HCT116 (cell line): ENCODE measurements at regions not wholly inside any gene's neighbourhood (a gene's known extent, or its start where the extent isn't known, plus 50 kb on each side); places are given as distances from the start of the nearest gene placed in this dataset.

ENCODE experiments used
- ATAC-seq: fragments of 200-7000 bp; cut with Tn5 transposase; 2 replicates; pipeline ENCODE4 v1.9.1; 2020; ENCODE audit warnings: mild to moderate bottlenecking, moderate library complexity
- BruUV-seq: library from RNA; stranded (reverse); fragments of 400-500 nt; replicated peaks from 2 replicates; lab custom pipeline; 2021; lab: Mats Ljungman, UMichigan
- CTCF ChIA-PET: fragments of 300-600 bp; sonication (Branson Sonifier 250); formaldehyde crosslinking; loops from one replicate; lab custom pipeline; 2021; ENCODE audit warnings: antibody characterized with exemption; lab: Charles Lee
- POLR2A ChIA-PET: fragments of 300-600, 350-600 bp; sonication (Branson Sonifier 250); formaldehyde crosslinking; loops from one replicate; lab custom pipeline; 2021; ENCODE audit warnings: antibody characterized with exemption; lab: Charles Lee
- RAD21 ChIA-PET, 2 experiments: fragments of 300-600 bp; sonication (Branson Sonifier 250); formaldehyde crosslinking; loops; one replicate each; lab custom pipeline; 2023; ENCODE audit warnings: low total read pairs in 2 of 2; ENCODE audit not compliant: uncharacterized antibody in 2 of 2, unreplicated experiment in 2 of 2, low non-redundant PET in 1 of 2; lab: Charles Lee
- DNase-seq: peaks from one replicate; pipeline ENCODE4 v3.0.0-alpha.2; 2010; ENCODE audit warnings: low read depth, low spot score
- H2AFZ ChIP-seq: fragments of 200-600 bp; shearing (Covaris generic), sonication (generic); 2 replicates; pipeline ENCODE4 v1.6.1; 2017; ENCODE audit warnings: low read depth, mixed run types, mixed read lengths, antibody characterized with exemption, low read length; ENCODE audit not compliant: poor library complexity, severe bottlenecking
- H3K27ac ChIP-seq: 2 replicates; pipeline ENCODE4 v1.5.1; 2012; ENCODE audit warnings: low read depth, low read length
- H3K27me3 ChIP-seq: fragments of 200-600 bp; sonication (generic); 2 replicates; pipeline ENCODE4 v1.6.1; 2016; ENCODE audit warnings: mixed run types, low read length, mixed read lengths; ENCODE audit not compliant: insufficient read depth
- H3K36me3 ChIP-seq, 2 experiments: fragments of 200-500 bp in 1 of 2; fragments of 200-600 bp in 1 of 2; sonication (Bioruptor generic) in 1 of 2; sonication (generic) in 1 of 2; 2 replicates each; pipeline versions ENCODE4 v1.5.1 to v1.6.1; 2014 to 2016; ENCODE audit warnings: low read length in 2 of 2, inconsistent platforms in 1 of 2, mixed read lengths in 1 of 2, mixed run types in 1 of 2; ENCODE audit not compliant: insufficient read depth in 2 of 2, control insufficient read depth in 1 of 2
- H3K4me1 ChIP-seq, 2 experiments: fragments of 200-600 bp in 1 of 2; sonication (generic) in 1 of 2; 2 replicates each; pipeline versions ENCODE4 v1.5.1 to v1.6.1; 2012 to 2017; ENCODE audit warnings: low read length in 2 of 2, inconsistent platforms in 1 of 2, mild to moderate bottlenecking in 1 of 2, mixed read lengths in 1 of 2, mixed run types in 1 of 2, moderate library complexity in 1 of 2; ENCODE audit not compliant: insufficient read depth in 2 of 2, control insufficient read depth in 1 of 2
- H3K4me2 ChIP-seq: fragments of 200-600 bp; sonication (generic); 2 replicates; pipeline ENCODE4 v1.6.1; 2017; ENCODE audit warnings: mixed run types, low read length, mixed read lengths
- H3K4me3 ChIP-seq, 2 experiments: fragments of 200-600 bp in 1 of 2; sonication (generic) in 1 of 2; replicated peaks in 1 of 2; 2 replicates each; pipeline ENCODE4 v1.5.1; 2011 to 2016; ENCODE audit warnings: low read length in 2 of 2, control low read depth in 1 of 2, low read depth in 1 of 2, mild to moderate bottlenecking in 1 of 2, mixed read lengths in 1 of 2, mixed run types in 1 of 2
- H3K79me2 ChIP-seq: fragments of 200-600 bp; sonication (generic); 2 replicates; pipeline ENCODE4 v1.6.1; 2017; ENCODE audit warnings: mild to moderate bottlenecking, mixed run types, low read length, moderate library complexity, mixed read lengths; ENCODE audit not compliant: insufficient read depth
- H3K9ac ChIP-seq: fragments of 200-600 bp; sonication (generic); 2 replicates; pipeline ENCODE4 v1.6.1; 2016; ENCODE audit warnings: low read length, mixed read lengths
- H3K9me2 ChIP-seq: fragments of 200-600 bp; sonication (generic), shearing (Covaris generic); 2 replicates; pipeline ENCODE4 v1.6.1; 2017; ENCODE audit warnings: mixed run types, mild to moderate bottlenecking, moderate library complexity; ENCODE audit not compliant: insufficient read depth
- H3K9me3 ChIP-seq, 2 experiments: fragments of 200-500 bp in 1 of 2; fragments of 200-600 bp in 1 of 2; sonication (Bioruptor generic) in 1 of 2; sonication (generic) in 1 of 2; 2 replicates each; pipeline ENCODE4 v1.6.1; 2014 to 2017; ENCODE audit warnings: low read length in 2 of 2, mixed read lengths in 2 of 2, inconsistent platforms in 1 of 2, low read depth in 1 of 2, mild to moderate bottlenecking in 1 of 2, mixed run types in 1 of 2, moderate library complexity in 1 of 2; ENCODE audit not compliant: control insufficient read depth in 1 of 2, insufficient read depth in 1 of 2
- H4K20me1 ChIP-seq: fragments of 200-600 bp; sonication (generic), shearing (Covaris generic); 2 replicates; pipeline ENCODE4 v1.6.1; 2017; ENCODE audit warnings: mixed run types, mild to moderate bottlenecking, moderate library complexity; ENCODE audit not compliant: insufficient read depth
- ATF3 ChIP-seq: IDR thresholded peaks from 2 replicates; pipeline ENCODE4 v1.6.1; 2012
- CEBPB ChIP-seq: IDR thresholded peaks from 2 replicates; pipeline ENCODE4 v1.6.1; 2012; ENCODE audit warnings: low read depth
- EGR1 ChIP-seq: IDR thresholded peaks from 2 replicates; pipeline ENCODE4 v1.6.1; 2012; ENCODE audit warnings: low read depth
- EZH2 ChIP-seq: fragments of 200-600 bp; sonication (generic); IDR thresholded peaks from 2 replicates; pipeline ENCODE4 v1.6.1; 2017; ENCODE audit warnings: antibody characterized with exemption, mixed run types
- EZH2phosphoT487 ChIP-seq: fragments of 200-600 bp; IDR thresholded peaks from 2 replicates; pipeline ENCODE4 v1.6.1; 2018; ENCODE audit warnings: antibody characterized with exemption, borderline replicate concordance
- FOSL1 ChIP-seq: IDR thresholded peaks from 2 replicates; pipeline ENCODE4 v1.6.1; 2012; ENCODE audit warnings: low read depth
- JUND ChIP-seq: IDR thresholded peaks from 2 replicates; pipeline ENCODE4 v1.6.1; 2012
- MAX ChIP-seq: IDR thresholded peaks from 2 replicates; pipeline ENCODE4 v1.6.1; 2012
- POLR2A ChIP-seq: IDR thresholded peaks from 2 replicates; pipeline ENCODE4 v1.7.0; 2011; ENCODE audit warnings: borderline replicate concordance; ENCODE audit not compliant: insufficient read depth, insufficient read length; ENCODE audit errors: extremely low read depth
- POLR2AphosphoS5 ChIP-seq: IDR thresholded peaks from 2 replicates; pipeline ENCODE4 v1.6.1; 2011; ENCODE audit warnings: mild to moderate bottlenecking, low read depth, low read length, moderate library complexity
- SIN3A ChIP-seq: IDR thresholded peaks from 2 replicates; pipeline ENCODE4 v1.6.1; 2012; ENCODE audit warnings: low read depth
- SRF ChIP-seq: IDR thresholded peaks from 2 replicates; pipeline ENCODE4 v1.6.1; 2012; ENCODE audit warnings: low read depth
- TCF7L2 ChIP-seq: IDR thresholded peaks from 2 replicates; pipeline ENCODE4 v1.7.0; 2011; ENCODE audit warnings: borderline replicate concordance, inconsistent platforms; ENCODE audit not compliant: insufficient read depth, insufficient read length; ENCODE audit errors: extremely low read depth
- YY1 ChIP-seq: IDR thresholded peaks from 2 replicates; pipeline ENCODE4 v1.6.1; 2011; ENCODE audit warnings: low read length, low read depth, moderate library complexity, mild to moderate bottlenecking; ENCODE audit not compliant: insufficient replicate concordance; ENCODE audit errors: extremely low read depth
- ZFX ChIP-seq: fragments of 450-650 bp; IDR thresholded peaks from 2 replicates; pipeline ENCODE4 v1.6.1; 2017
- intact Hi-C: fragments of 100-400 bp; cut with micrococcal nuclease; formaldehyde crosslinking; loops from 2 replicates; pipeline ENCODE4 v1.10.0; 2022

GRCh38 chr18:78891185-78891762 lies 88.3 kb upstream of the SALL3 start:
- RAD21 ChIA-PET: no interaction called here
- H3K27ac ChIP-seq: no peak overlapping the region
- no peaks in the 10 kb centered on the region for H4K20me1 ChIP-seq
- H3K27me3 ChIP-seq: 0 out of 2 replicates have a peak, but pooled peaks cover 3% of the 10 kb centered on the region
- H3K79me2 ChIP-seq: no peaks in the 10 kb centered on the region
- no peaks in the 10 kb centered on the region for H3K4me1 ChIP-seq
- no TSS peak for BruUV-seq
- no peak overlapping the region for H2AFZ ChIP-seq
- H3K4me2 ChIP-seq: no peak overlapping the region
- ATAC-seq (no peak), DNase-seq (no peak)
- TF ChIP-seq SIN3A (no peak), EGR1 (no peak), ATF3 (no peak), YY1 (no peak), TCF7L2 (no peak), EZH2phosphoT487 (no peak), POLR2A (no peak), MAX (no peak), FOSL1 (no peak)
- no peaks in the 10 kb centered on the region for H3K9me3 ChIP-seq
- intact Hi-C loops: no loop called here
- POLR2A ChIA-PET: no interaction called here
- CTCF ChIA-PET: no interaction called here
- no peaks in the 10 kb centered on the region for H3K9me2 ChIP-seq
- no peak overlapping the region for H3K9ac ChIP-seq
- H3K36me3 ChIP-seq: no peaks in the 10 kb centered on the region
- H3K4me3 ChIP-seq: no peak overlapping the region

GRCh38 chr18:78892177-78892576 lies 87.4 kb upstream of the SALL3 start:
- no peak overlapping the region for H3K27ac ChIP-seq
- ChIA-PET POLR2A (no interaction called here), RAD21 (no interaction called here), CTCF (no interaction called here)
- 0 out of 2 replicates have a peak, but pooled peaks cover 3% of the 10 kb centered on the region for H3K27me3 ChIP-seq
- TF ChIP-seq CEBPB (no peak), SRF (no peak), JUND (no peak), ATF3 (no peak), ZFX (no peak), EZH2phosphoT487 (no peak), POLR2AphosphoS5 (no peak), EGR1 (no peak), EZH2 (no peak)
- no peaks in the 10 kb centered on the region for H4K20me1 ChIP-seq
- no peak overlapping the region for H3K4me2 ChIP-seq
- no peaks in the 10 kb centered on the region for H3K9me2 ChIP-seq
- intact Hi-C loops: no loop called here
- no peak overlapping the region for H2AFZ ChIP-seq
- no peaks in the 10 kb centered on the region for H3K4me1 ChIP-seq
- H3K36me3 ChIP-seq: no peaks in the 10 kb centered on the region
- H3K4me3 ChIP-seq: no peak overlapping the region
- no peak for DNase-seq
- H3K9ac ChIP-seq: no peak overlapping the region
- ATAC-seq: no peak
- no peaks in the 10 kb centered on the region for H3K9me3 ChIP-seq
- BruUV-seq: no TSS peak
- no peaks in the 10 kb centered on the region for H3K79me2 ChIP-seq
